ENCODE measurements at regions not wholly inside any gene's neighbourhood (a gene's known extent, or its start where the extent isn't known, plus 50 kb on each side); places are given as distances from the start of the nearest gene placed in this dataset.

DNA sequence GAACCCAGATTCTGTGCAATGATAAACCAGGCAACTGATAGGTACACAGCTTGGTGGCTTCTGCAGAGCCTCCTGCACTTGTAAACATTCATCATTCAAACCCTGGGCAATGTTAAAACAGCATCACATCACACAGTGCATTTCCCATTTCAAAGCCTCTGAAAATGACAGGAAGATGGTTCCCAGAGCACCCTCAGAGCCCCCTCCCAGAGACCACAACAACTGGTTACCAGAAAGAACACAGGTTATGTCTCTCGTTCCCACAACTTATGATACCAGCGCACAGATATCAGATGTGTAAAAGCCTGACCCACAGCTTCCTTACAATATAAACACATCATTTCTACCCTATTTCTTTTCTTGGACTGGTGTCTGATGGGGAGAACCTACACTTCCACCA is 248.7 kb downstream of the AUH start:
- no peaks in the 10 kb centered on the region for H3K4me1 ChIP-seq (ENCODE audit: insufficient read depth, low read length)
- H3K9ac ChIP-seq (ENCODE audit: low read depth, low read length): no peak overlapping the region
- no peaks in the 10 kb centered on the region for H3K9me3 ChIP-seq (ENCODE audit: control insufficient read depth, insufficient read depth, low read length)
- H3K36me3 ChIP-seq (ENCODE audit: insufficient read depth, low read length): no peaks in the 10 kb centered on the region

DNA sequence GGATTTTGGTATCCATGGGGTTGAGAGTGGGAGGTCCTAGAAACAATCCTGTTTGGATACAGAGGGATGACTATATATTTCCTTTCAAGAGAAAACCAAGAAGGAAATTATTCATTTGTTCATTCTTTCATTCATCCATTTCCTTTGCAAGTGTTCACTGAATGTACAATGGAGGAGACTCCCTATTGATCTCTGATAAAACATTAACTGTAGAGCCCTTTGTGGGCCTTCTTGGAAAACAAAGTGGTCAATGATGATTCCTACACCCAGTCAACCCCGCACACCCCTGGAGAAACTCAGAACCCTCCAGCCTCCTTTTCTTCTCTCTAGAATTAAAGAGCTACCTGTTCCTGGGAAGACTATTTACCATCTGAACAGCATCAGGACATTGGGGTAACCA is 247.3 kb downstream of the AUH start:
- H3K9me3 ChIP-seq (ENCODE audit: control insufficient read depth, insufficient read depth, low read length): no peaks in the 10 kb centered on the region
- peaks cover 12% of the 10 kb centered on the region for H3K4me1 ChIP-seq (ENCODE audit: insufficient read depth, low read length)
- H3K36me3 ChIP-seq (ENCODE audit: insufficient read depth, low read length): no peaks in the 10 kb centered on the region
- H3K9ac ChIP-seq (ENCODE audit: low read depth, low read length): no peak overlapping the region

DNA sequence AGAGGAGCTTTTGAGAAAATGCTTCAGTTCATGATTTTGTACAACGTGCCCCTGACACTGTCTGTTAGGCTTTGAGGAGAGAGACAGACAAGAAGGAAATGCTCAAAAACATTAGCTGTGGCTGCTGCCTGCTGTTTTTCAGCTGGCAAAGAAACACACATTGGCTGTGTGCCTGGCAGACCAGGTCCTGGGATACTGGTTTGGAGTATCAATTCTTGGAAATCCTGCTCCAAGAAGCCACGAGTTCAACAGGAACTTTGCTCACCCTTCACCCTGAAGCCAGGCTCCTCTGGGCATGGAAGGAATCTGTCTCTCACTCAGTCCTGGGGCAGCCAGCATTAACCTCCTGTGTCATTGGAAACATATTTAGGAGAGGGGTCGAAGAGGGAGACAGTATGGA is 245.5 kb downstream of the AUH start:
- H3K9me3 ChIP-seq (ENCODE audit: control insufficient read depth, insufficient read depth, low read length): no peaks in the 10 kb centered on the region
- H3K9ac ChIP-seq (ENCODE audit: low read depth, low read length): no peak overlapping the region
- H3K4me1 ChIP-seq (ENCODE audit: insufficient read depth, low read length): peaks cover 20% of the 10 kb centered on the region
- no peaks in the 10 kb centered on the region for H3K36me3 ChIP-seq (ENCODE audit: insufficient read depth, low read length)

DNA sequence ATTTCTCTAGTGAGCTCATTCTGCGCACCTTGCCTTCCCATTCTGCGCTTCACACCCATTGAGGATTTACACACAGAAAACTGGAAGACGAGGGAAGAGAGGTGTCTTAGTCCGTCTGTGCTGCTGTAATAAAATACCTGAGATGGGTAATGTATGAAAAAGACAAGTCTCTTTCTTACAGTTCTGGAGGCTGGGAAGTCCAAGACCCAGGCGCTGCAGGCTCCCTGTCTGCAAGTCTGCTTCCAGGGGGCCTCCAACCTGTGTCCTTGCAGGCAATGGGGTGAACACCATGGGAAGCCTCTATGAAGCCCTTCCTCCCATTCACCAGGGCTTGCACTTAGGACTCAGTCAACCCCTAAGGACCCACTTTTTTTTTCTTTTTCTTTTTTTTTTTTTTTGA is 245.0 kb downstream of the AUH start:
- Histone ChIP-seq H3K9me3 (ENCODE audit: control insufficient read depth, insufficient read depth, low read length) (peaks cover 2% of the 10 kb centered on the region; the same call in 1 of the 2 replicates), H3K4me1 (ENCODE audit: insufficient read depth, low read length) (peaks cover 20% of the 10 kb centered on the region), H3K36me3 (ENCODE audit: insufficient read depth, low read length) (no peaks in the 10 kb centered on the region), H3K9ac (ENCODE audit: low read depth, low read length) (no peak overlapping the region)

DNA sequence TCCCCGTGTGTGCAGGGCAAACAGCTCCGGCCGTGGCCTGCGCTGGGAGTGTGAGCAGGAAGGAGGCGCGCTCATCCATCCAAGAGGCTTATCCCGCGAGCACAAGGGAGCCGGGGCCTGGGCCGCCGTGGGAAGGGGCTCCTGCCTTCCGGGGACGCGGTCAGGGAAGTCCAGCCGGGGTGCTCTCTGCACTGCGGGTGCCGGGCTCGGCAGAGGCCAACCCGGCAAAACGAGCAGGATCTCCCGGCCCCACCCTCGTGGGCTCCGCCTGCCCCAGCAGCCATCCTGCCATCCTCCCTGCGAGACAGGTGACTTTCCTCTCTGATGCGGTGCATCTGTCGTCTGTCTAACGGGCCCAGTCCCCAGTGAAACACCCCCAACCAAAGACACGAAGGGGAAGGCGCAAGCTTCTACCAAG is 244.2 kb downstream of the AUH start:
- Histone ChIP-seq H3K9me3 (ENCODE audit: control insufficient read depth, insufficient read depth, low read length) (peaks cover 4% of the 10 kb centered on the region; the same call in 1 of the 2 replicates), H3K4me1 (ENCODE audit: insufficient read depth, low read length) (peaks cover 20% of the 10 kb centered on the region), H3K36me3 (ENCODE audit: insufficient read depth, low read length) (no peaks in the 10 kb centered on the region), H3K9ac (ENCODE audit: low read depth, low read length) (peak overlapping the region; percentile 1; the same call in 1 of the 2 replicates)

DNA sequence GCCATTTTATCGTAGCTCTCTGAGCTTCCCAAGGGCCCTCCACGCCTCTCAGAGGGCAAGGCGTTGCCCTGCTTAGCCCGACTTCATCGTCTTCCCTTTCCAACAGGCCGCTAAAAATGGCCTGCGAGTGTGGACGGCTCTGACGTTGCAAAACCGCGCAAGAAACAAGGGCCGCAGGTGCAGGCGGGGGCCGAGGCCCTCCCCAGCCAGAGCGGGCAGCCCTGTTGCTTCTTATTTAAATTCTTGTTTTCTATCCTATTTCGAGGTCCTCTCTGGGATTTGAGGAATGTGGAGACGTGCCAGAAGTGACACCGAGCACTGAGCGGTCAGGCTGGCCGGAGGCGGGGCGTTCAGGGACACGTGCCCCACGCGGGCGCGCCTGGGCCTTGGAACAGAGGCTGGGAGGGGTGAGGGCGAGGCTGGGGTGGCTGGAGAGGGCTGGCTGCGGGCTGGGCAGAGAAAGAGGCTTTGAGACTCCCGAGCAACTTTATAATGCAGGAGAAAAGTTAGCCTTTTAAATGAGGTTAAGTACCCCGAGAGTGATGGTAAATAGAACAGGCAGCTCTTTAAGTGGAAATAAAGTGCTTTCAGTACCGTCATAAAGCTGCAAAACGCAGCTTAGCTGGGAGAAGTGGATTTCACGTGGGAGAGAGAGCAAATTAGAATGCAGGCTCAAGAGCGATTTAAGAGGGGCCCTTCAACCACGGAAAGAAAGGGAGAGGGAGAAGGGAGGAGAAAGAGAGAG is 243.6 kb downstream of the AUH start:
- H3K9me3 ChIP-seq (ENCODE audit: control insufficient read depth, insufficient read depth, low read length): peaks cover 4% of the 10 kb centered on the region; the same call in 1 of the 2 replicates
- peak overlapping the region; percentile 1; the same call in 1 of the 2 replicates for H3K9ac ChIP-seq (ENCODE audit: low read depth, low read length)
- peaks cover 20% of the 10 kb centered on the region for H3K4me1 ChIP-seq (ENCODE audit: insufficient read depth, low read length)
- no peaks in the 10 kb centered on the region for H3K36me3 ChIP-seq (ENCODE audit: insufficient read depth, low read length)

DNA sequence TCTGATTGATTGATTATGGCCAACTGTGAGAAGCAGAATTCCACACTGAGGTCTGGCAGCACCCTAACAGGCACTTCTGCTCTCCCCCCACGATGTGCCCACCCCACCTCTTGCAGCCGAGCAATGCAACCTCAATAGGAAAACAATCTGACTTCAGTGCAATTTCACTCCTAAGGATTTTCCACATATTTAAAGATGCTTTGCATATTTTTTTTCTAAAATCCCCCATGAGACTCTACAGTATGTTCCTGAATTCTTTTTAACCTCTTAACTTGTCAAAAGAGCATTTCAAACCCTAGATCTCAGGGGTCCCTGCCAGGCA is 243.1 kb downstream of the AUH start:
- H3K9me3 ChIP-seq (ENCODE audit: control insufficient read depth, insufficient read depth, low read length): peaks cover 4% of the 10 kb centered on the region; the same call in 1 of the 2 replicates
- 0 out of 2 replicates have a peak overlapping the region, but pooled peaks have one; percentile 1 for H3K9ac ChIP-seq (ENCODE audit: low read depth, low read length)
- no peaks in the 10 kb centered on the region for H3K36me3 ChIP-seq (ENCODE audit: insufficient read depth, low read length)

DNA sequence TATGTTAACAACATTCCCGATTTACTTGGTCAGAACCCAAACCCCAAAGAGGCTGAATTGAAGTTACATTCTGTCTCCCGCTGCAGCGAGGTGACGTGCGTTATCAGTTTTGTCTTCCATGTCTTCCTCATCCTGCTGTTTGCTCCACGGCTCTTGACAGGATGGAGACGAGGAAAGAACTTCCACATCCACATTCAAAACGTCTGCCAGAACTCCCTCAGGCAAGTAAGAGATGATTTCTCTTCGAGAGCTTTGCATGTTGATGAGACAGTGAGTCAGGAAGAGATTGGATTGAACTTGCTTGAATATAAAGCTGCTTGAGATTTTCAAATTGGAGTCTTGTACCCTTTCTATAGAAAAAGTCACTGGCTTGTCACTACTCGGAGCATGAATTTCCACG is 242.6 kb downstream of the AUH start:
- no peak overlapping the region for H3K9ac ChIP-seq (ENCODE audit: low read depth, low read length)

More for the DNA sequence above, 243.1 kb downstream of the AUH start:
- H3K4me1 ChIP-seq (ENCODE audit: insufficient read depth, low read length): peaks cover 20% of the 10 kb centered on the region

DNA sequence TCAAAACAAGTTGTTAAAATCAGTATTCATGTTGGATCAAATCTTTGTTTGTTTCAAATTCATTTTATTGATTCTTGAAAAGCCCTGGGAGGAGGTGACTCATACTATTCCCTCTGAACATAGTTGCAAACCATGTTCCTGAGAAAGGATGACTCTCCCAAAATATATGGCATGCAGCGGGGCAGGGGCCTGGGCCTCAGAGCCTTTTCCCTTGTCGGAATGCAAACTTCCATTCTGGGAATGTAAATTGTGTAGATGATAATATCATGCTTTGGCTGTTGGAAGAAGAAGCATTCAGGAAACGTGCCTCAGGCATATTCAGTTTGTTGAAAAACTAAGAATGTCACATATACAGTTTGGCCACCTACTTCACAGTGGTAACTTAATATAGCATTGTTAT is 242.0 kb downstream of the AUH start:
- peaks cover 4% of the 10 kb centered on the region; the same call in 1 of the 2 replicates for H3K9me3 ChIP-seq (ENCODE audit: control insufficient read depth, insufficient read depth, low read length)
- H3K36me3 ChIP-seq (ENCODE audit: insufficient read depth, low read length): no peaks in the 10 kb centered on the region
- H3K4me1 ChIP-seq (ENCODE audit: insufficient read depth, low read length): peaks cover 20% of the 10 kb centered on the region
- no peak overlapping the region for H3K9ac ChIP-seq (ENCODE audit: low read depth, low read length)

More for the DNA sequence above, 242.6 kb downstream of the AUH start:
- Histone ChIP-seq H3K36me3 (ENCODE audit: insufficient read depth, low read length) (no peaks in the 10 kb centered on the region), H3K4me1 (ENCODE audit: insufficient read depth, low read length) (peaks cover 20% of the 10 kb centered on the region), H3K9me3 (ENCODE audit: control insufficient read depth, insufficient read depth, low read length) (peaks cover 4% of the 10 kb centered on the region; the same call in 1 of the 2 replicates)

DNA sequence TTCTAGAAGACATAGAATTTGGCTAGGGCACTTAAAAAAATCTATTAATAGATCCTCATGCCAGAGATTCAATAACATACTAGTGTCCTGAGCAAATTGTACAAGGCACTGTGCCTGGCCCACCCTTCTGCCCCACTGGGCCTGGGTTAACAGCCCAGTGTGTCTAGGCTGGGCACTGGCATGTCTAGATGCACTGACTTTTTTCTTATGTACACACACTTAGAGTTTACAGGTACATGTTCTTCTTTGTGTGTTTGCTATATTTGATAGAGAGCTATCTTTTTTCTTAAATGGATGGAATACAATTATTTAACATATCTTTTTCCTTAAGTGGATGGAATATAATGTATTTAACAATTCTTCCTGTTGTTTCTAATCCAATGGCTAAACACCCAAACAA is 241.5 kb downstream of the AUH start:
- H3K9ac ChIP-seq (ENCODE audit: low read depth, low read length): no peak overlapping the region
- peaks cover 4% of the 10 kb centered on the region; the same call in 1 of the 2 replicates for H3K9me3 ChIP-seq (ENCODE audit: control insufficient read depth, insufficient read depth, low read length)
- H3K4me1 ChIP-seq (ENCODE audit: insufficient read depth, low read length): peaks cover 20% of the 10 kb centered on the region
- H3K36me3 ChIP-seq (ENCODE audit: insufficient read depth, low read length): no peaks in the 10 kb centered on the region

DNA sequence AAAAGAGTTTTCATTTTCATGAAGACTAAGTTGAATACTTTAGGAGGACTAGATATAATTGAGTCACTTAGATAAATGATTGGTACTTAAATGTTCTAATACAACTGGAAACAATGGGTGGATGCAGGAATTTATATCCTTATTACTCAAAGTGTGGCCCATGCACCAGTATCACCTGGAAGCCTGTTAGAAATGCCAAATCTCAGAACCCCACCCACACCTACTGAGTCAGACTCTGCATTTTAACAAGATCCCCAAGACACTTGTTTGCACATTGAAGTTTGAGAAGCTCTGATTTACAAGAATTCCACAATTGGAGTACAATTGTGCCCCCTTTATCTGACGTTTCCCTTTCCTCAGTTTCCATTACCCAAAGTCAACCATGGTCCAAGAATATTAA is 239.0 kb downstream of the AUH start:
- Histone ChIP-seq H3K9ac (ENCODE audit: low read depth, low read length) (no peak overlapping the region), H3K36me3 (ENCODE audit: insufficient read depth, low read length) (no peaks in the 10 kb centered on the region), H3K4me1 (ENCODE audit: insufficient read depth, low read length) (peaks cover 20% of the 10 kb centered on the region), H3K9me3 (ENCODE audit: control insufficient read depth, insufficient read depth, low read length) (peaks cover 4% of the 10 kb centered on the region; the same call in 1 of the 2 replicates)

DNA sequence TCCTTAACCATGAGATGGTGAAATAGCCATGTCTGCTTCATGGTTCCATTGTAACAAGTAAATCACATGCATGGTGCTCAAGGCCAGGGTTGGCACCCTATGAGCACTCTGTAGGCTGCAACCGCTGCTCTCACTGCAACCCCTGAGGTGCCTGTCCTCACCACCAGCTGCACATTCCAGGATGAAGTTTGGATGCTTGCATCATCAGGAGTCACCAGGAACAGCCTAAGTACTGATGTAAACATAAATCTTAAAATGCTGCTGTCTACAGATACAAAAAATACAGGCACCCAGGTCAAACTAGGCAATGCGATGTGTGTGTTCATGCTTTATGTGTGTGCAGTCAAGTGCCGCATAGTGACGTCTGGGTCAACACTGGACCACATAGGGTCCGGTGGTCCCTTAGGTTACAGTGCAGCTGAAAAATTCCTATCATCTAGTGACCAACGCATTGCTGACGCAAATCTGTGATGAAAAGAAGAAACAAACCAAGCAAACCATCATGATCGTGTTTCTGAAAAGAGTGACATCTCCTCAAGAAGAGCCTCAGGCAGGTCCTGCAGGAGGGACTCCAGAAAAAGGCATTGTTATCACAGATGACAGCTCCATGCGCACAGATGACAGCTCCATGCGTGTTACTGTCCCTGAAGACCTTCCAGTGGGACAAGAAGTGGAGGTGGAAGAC is 234.8 kb downstream of the AUH start:
- Histone ChIP-seq H3K4me1 (ENCODE audit: insufficient read depth, low read length) (no peaks in the 10 kb centered on the region), H3K9me3 (ENCODE audit: control insufficient read depth, insufficient read depth, low read length) (no peaks in the 10 kb centered on the region), H3K9ac (ENCODE audit: low read depth, low read length) (no peak overlapping the region), H3K36me3 (ENCODE audit: insufficient read depth, low read length) (no peaks in the 10 kb centered on the region)

DNA sequence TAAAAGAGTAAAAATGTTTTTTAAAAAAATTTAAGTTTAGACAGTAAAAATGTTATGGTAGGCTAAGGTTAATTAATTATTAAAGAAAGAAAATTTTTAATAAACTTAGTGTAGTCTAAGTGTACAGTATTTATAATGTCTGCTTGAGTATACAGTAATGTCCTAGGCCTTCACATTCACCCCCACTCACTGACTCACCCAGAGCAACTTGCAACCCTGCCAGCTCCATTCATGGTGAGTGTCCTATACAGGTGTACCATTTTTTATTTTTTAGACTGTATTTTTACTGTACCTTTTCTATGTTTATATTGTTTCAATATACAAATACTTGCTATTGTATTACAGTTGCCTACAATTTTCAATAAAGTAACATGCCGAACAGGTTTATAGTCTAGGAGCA is 234.1 kb downstream of the AUH start:
- H3K4me1 ChIP-seq (ENCODE audit: insufficient read depth, low read length): no peaks in the 10 kb centered on the region
- no peak overlapping the region for H3K9ac ChIP-seq (ENCODE audit: low read depth, low read length)
- no peaks in the 10 kb centered on the region for H3K9me3 ChIP-seq (ENCODE audit: control insufficient read depth, insufficient read depth, low read length)
- no peaks in the 10 kb centered on the region for H3K36me3 ChIP-seq (ENCODE audit: insufficient read depth, low read length)

DNA sequence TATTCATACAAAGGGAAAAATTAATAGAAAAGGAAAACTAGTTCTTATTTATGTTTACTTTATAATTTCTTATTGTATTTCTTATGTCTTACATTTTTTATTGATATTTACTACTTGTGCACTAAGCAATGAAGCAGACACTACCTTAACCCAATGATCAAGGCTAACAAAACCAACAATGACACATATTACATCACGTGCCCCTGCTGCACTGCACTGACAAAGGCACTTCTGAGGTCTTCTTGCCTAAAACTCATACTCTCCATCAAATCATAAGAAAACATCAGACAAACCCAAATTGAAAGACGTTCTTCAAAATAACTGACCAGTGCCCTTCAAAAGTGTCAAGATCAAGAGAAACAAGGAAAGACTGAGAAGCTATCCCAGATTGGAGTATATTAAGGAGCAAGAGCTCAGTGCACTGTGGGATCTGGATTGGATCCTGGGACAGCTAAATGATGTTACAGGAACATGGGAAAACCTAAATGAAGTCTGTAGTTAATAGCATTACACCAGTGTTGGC is 230.9 kb downstream of the AUH start:
- no peaks in the 10 kb centered on the region for H3K9me3 ChIP-seq (ENCODE audit: control insufficient read depth, insufficient read depth, low read length)
- no peak overlapping the region for H3K9ac ChIP-seq (ENCODE audit: low read depth, low read length)
- H3K36me3 ChIP-seq (ENCODE audit: insufficient read depth, low read length): no peaks in the 10 kb centered on the region
- H3K4me1 ChIP-seq (ENCODE audit: insufficient read depth, low read length): no peaks in the 10 kb centered on the region

DNA sequence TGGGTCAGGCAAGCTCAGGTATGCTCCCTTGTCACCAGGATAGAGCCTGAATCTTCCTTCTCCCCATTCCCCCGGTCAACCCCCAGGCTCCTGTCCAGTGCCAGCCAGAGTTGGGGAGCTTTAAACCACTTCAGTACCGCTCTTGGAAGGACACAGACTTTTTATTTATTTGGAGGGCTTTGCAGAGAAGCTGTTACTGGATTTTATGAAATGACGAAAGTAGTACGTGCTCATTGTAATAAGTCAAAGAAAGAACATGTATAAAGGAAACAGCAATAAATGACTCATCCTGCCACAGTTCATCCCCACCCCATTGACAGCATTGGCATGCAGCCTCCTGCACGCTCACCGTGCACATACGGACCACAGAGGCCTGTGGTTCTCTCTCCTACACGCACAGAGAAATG is 230.3 kb downstream of the AUH start:
- H3K9me3 ChIP-seq (ENCODE audit: control insufficient read depth, insufficient read depth, low read length): peaks cover 2% of the 10 kb centered on the region; the same call in 1 of the 2 replicates

More for the DNA sequence above, 230.3 kb downstream of the AUH start:
- H3K9ac ChIP-seq (ENCODE audit: low read depth, low read length): no peak overlapping the region
- H3K4me1 ChIP-seq (ENCODE audit: insufficient read depth, low read length): no peaks in the 10 kb centered on the region
- no peaks in the 10 kb centered on the region for H3K36me3 ChIP-seq (ENCODE audit: insufficient read depth, low read length)
